Mesendoderm (in vitro differentiated cells): ENCODE measurements at regions not wholly inside any gene's neighbourhood (a gene's known extent, or its start where the extent isn't known, plus 50 kb on each side); places are given as distances from the start of the nearest gene placed in this dataset.
"Not testable (repeated sequence)": the region's sequence is repeated elsewhere in the genome, so short reads cannot be mapped to it uniquely, and the experiment has no call there.

Source experiments
- DNase-seq: peaks from one replicate; pipeline ENCODE4 v3.0.0; 2013
- H2AK5ac ChIP-seq: 2 replicates; pipeline ENCODE4 v1.6.1; 2013; ENCODE audit warnings: low read length, inconsistent platforms
- H2BK120ac ChIP-seq: 2 replicates; pipeline ENCODE4 v1.6.1; 2013; ENCODE audit warnings: low read depth, mild to moderate bottlenecking, low read length, moderate library complexity, mixed read lengths
- H2BK15ac ChIP-seq: replicated peaks from 2 replicates; pipeline ENCODE4 v1.6.1; 2013; ENCODE audit warnings: low read depth, mild to moderate bottlenecking, moderate library complexity
- H2BK5ac ChIP-seq: 2 replicates; pipeline ENCODE4 v1.6.1; 2013; ENCODE audit warnings: low read length, inconsistent platforms
- H3K18ac ChIP-seq: 2 replicates; pipeline ENCODE4 v1.6.1; 2013; ENCODE audit warnings: mild to moderate bottlenecking, low read length, mixed read lengths
- H3K23ac ChIP-seq: one replicate; pipeline ENCODE4 v1.6.1; 2013; ENCODE audit warnings: low read length
- H3K27ac ChIP-seq: 2 replicates; pipeline ENCODE4 v1.5.1; 2013; ENCODE audit warnings: low read depth, mild to moderate bottlenecking, inconsistent platforms, low read length, moderate library complexity
- H3K27me3 ChIP-seq: 2 replicates; pipeline ENCODE4 v1.6.1; 2013; ENCODE audit warnings: low read length, control low read depth, mild to moderate bottlenecking, inconsistent platforms; ENCODE audit not compliant: insufficient read depth, poor library complexity
- H3K36me3 ChIP-seq: 2 replicates; pipeline ENCODE4 v1.6.1; 2013; ENCODE audit warnings: low read length, inconsistent platforms; ENCODE audit not compliant: control insufficient read depth, insufficient read depth
- H3K4ac ChIP-seq: one replicate; pipeline ENCODE4 v1.6.1; 2013; ENCODE audit warnings: low read depth, mild to moderate bottlenecking, low read length, moderate library complexity
- H3K4me1 ChIP-seq: 2 replicates; pipeline ENCODE4 v1.6.1; 2013; ENCODE audit warnings: low read depth, low read length, inconsistent platforms; ENCODE audit not compliant: control insufficient read depth
- H3K4me2 ChIP-seq: 2 replicates; pipeline ENCODE4 v1.6.1; 2013; ENCODE audit warnings: low read length
- H3K4me3 ChIP-seq: 2 replicates; pipeline ENCODE4 v1.5.1; 2013; ENCODE audit warnings: mild to moderate bottlenecking, low read length
- H3K56ac ChIP-seq: one replicate; pipeline ENCODE4 v1.6.1; 2013; ENCODE audit warnings: low read length
- H3K79me1 ChIP-seq: 2 replicates; pipeline ENCODE4 v1.6.1; 2013; ENCODE audit warnings: low read length, inconsistent platforms
- H3K79me2 ChIP-seq: 2 replicates; pipeline ENCODE4 v1.6.1; 2013; ENCODE audit warnings: mild to moderate bottlenecking, low read length; ENCODE audit not compliant: control insufficient read depth, insufficient read depth
- H3K9ac ChIP-seq: 2 replicates; pipeline ENCODE4 v1.6.1; 2013; ENCODE audit warnings: low read length, inconsistent platforms
- H4K5ac ChIP-seq: one replicate; pipeline ENCODE4 v1.6.1; 2013; ENCODE audit warnings: low read length
- H4K8ac ChIP-seq: one replicate; pipeline ENCODE4 v1.6.1; 2013; ENCODE audit warnings: low read depth, mild to moderate bottlenecking, control low read depth, low read length, moderate library complexity
- WGBS: extraction: QIAGEN DNeasy Blood & Tissue Kit; methylation state at CpG from one replicate; pipeline ENCODE4 v1.1.7; 2013; ENCODE audit warnings: low lambda C conversion rate, missing lambda C conversion rate; ENCODE audit not compliant: insufficient coverage; ENCODE audit errors: extremely low coverage; 5-methylcytosine and 5-hydroxymethylcytosine counted together

- H3K4ac ChIP-seq, H2AK5ac ChIP-seq, H3K27ac ChIP-seq, H3K56ac ChIP-seq, H3K9ac ChIP-seq, H3K23ac ChIP-seq, H3K36me3 ChIP-seq, H3K79me1 ChIP-seq, H3K27me3 ChIP-seq, H3K4me1 ChIP-seq, H2BK5ac ChIP-seq, H2BK15ac ChIP-seq, H3K18ac ChIP-seq, DNase-seq, H4K5ac ChIP-seq, H3K4me2 ChIP-seq, H3K79me2 ChIP-seq, H4K8ac ChIP-seq, H3K4me3 ChIP-seq, H2BK120ac ChIP-seq: not testable (repeated sequence)
- no CpG with 5 or more reads among the region's 28 CpGs for WGBS
These were observed 112.4 kb upstream of the CCDC150 start for GRCh38 chr2:196526981-196527725.

- H3K4me1 ChIP-seq, result no peaks in the 10 kb centered on the region
- no peak overlapping the region for H2BK15ac ChIP-seq
- no peak overlapping the region for H2BK120ac ChIP-seq
- no peak overlapping the region for H4K8ac ChIP-seq
- no peaks in the 10 kb centered on the region for H3K79me1 ChIP-seq
- no peaks in the 10 kb centered on the region for H3K27me3 ChIP-seq
- no peak overlapping the region for H3K4ac ChIP-seq
- no peak overlapping the region for H3K23ac ChIP-seq
- H3K79me2 ChIP-seq, result no peaks in the 10 kb centered on the region
- H3K27ac ChIP-seq, result no peak overlapping the region
- H3K4me2 ChIP-seq, result no peak overlapping the region
- H2AK5ac ChIP-seq, result no peak overlapping the region
- WGBS, result no CpG with 5 or more reads among the region's 1 CpG
- H2BK5ac ChIP-seq, result no peak overlapping the region
- H3K36me3 ChIP-seq, result no peaks in the 10 kb centered on the region
- H3K56ac ChIP-seq, result no peak overlapping the region
- no peak overlapping the region for H3K18ac ChIP-seq
- no peak overlapping the region for H3K4me3 ChIP-seq
- no peak for DNase-seq
- H3K9ac ChIP-seq, result no peak overlapping the region
- no peak overlapping the region for H4K5ac ChIP-seq
These were observed 110.9 kb upstream of the CCDC150 start for GRCh38 chr2:196528486-196529223.

- Histone ChIP-seq H2AK5ac (no peak overlapping the region), H3K23ac (no peak overlapping the region), H3K4me3 (no peak overlapping the region), H3K27ac (no peak overlapping the region), H3K4me1 (no peaks in the 10 kb centered on the region), H3K36me3 (no peaks in the 10 kb centered on the region), H3K18ac (no peak overlapping the region), H3K56ac (no peak overlapping the region), H2BK120ac (no peak overlapping the region), H3K79me2 (no peaks in the 10 kb centered on the region), H3K27me3 (no peaks in the 10 kb centered on the region), H2BK5ac (no peak overlapping the region), H4K8ac (no peak overlapping the region), H2BK15ac (no peak overlapping the region), H3K79me1 (no peaks in the 10 kb centered on the region), H3K4me2 (no peak overlapping the region), H4K5ac (no peak overlapping the region), H3K9ac (no peak overlapping the region), H3K4ac (no peak overlapping the region)
- no peak for DNase-seq
- WGBS, result no CpG with 5 or more reads among the region's 4 CpGs
These were observed 108.6 kb upstream of the CCDC150 start for GRCh38 chr2:196530910-196531309.

GRCh38 chr2:196533772-196534397, 105.6 kb upstream of the CCDC150 start:
- H2BK15ac ChIP-seq, result no peak overlapping the region
- no peak overlapping the region for H3K27ac ChIP-seq
- H4K5ac ChIP-seq, result no peak overlapping the region
- H3K56ac ChIP-seq, result no peak overlapping the region
- H2BK120ac ChIP-seq, result no peak overlapping the region
- no peak overlapping the region for H2AK5ac ChIP-seq
- no peaks in the 10 kb centered on the region for H3K79me2 ChIP-seq
- H3K18ac ChIP-seq, result no peak overlapping the region
- H3K79me1 ChIP-seq, result no peaks in the 10 kb centered on the region
- H3K4me2 ChIP-seq, result no peak overlapping the region
- H4K8ac ChIP-seq, result no peak overlapping the region
- H3K36me3 ChIP-seq, result no peaks in the 10 kb centered on the region
- H3K23ac ChIP-seq, result no peak overlapping the region
- H3K27me3 ChIP-seq, result no peaks in the 10 kb centered on the region
- no peak overlapping the region for H3K4me3 ChIP-seq
- no peak overlapping the region for H3K4ac ChIP-seq
- H3K4me1 ChIP-seq, result no peaks in the 10 kb centered on the region
- no peak overlapping the region for H3K9ac ChIP-seq
- DNase-seq, result no peak
- WGBS, result no CpG with 5 or more reads among the region's 3 CpGs
- no peak overlapping the region for H2BK5ac ChIP-seq

GRCh38 chr2:196534495-196534894, 105.0 kb upstream of the CCDC150 start:
- Histone ChIP-seq H2AK5ac (no peak overlapping the region), H3K27ac (no peak overlapping the region), H3K18ac (no peak overlapping the region), H2BK120ac (no peak overlapping the region), H3K23ac (no peak overlapping the region), H4K5ac (no peak overlapping the region), H3K4me3 (no peak overlapping the region), H3K36me3 (no peaks in the 10 kb centered on the region), H3K27me3 (no peaks in the 10 kb centered on the region), H2BK15ac (no peak overlapping the region), H3K56ac (no peak overlapping the region), H2BK5ac (no peak overlapping the region), H3K9ac (no peak overlapping the region), H3K4me1 (no peaks in the 10 kb centered on the region), H3K79me1 (no peaks in the 10 kb centered on the region), H3K4me2 (no peak overlapping the region), H4K8ac (no peak overlapping the region), H3K4ac (no peak overlapping the region), H3K79me2 (no peaks in the 10 kb centered on the region)
- WGBS, result no CpG with 5 or more reads among the region's 5 CpGs
- no peak for DNase-seq
